ENCODE measurements at regions not wholly inside any gene's neighbourhood (a gene's known extent, or its start where the extent isn't known, plus 50 kb on each side); places are given as distances from the start of the nearest gene placed in this dataset.

- no TSS peak for BruUV-seq (replicated peaks)
- TF ChIP-seq EZH2 (IDR thresholded peaks at IDR 0.05; ENCODE audit: borderline replicate concordance, low read depth, low read length, poor library complexity, severe bottlenecking) = no peak
- no peak for TF ChIP-seq CTCF (conservative IDR thresholded peaks at IDR 0.05; ENCODE audit: low read depth, low read length)
- no peaks in the 10 kb centered on the region for H3K36me3 ChIP-seq (ENCODE audit: insufficient read depth, low read length, poor library complexity, severe bottlenecking)
- intact Hi-C loops (cut with micrococcal nuclease; ENCODE audit: unreplicated experiment) = no loop called here
- DNase-seq (ENCODE audit: low spot score) = no peak
- H3K27me3 ChIP-seq (replicated peaks; ENCODE audit: insufficient read depth, low read depth, low read length, poor library complexity) = peaks cover 4% of the 10 kb centered on the region
- H3K27ac ChIP-seq (ENCODE audit: low read depth, low read length, poor library complexity, severe bottlenecking) = no peak overlapping the region
- no peaks in the 10 kb centered on the region for H3K9me3 ChIP-seq (ENCODE audit: low read depth, low read length, poor library complexity, severe bottlenecking)
- H3K4me1 ChIP-seq (ENCODE audit: insufficient read depth, low read length, poor library complexity, severe bottlenecking) = no peaks in the 10 kb centered on the region
- CTCF ChIA-PET = no interaction called here
- H3K4me3 ChIP-seq (ENCODE audit: low read depth, low read length, poor library complexity, severe bottlenecking) = no peak overlapping the region
- POLR2A ChIA-PET (ENCODE audit: low non-redundant PET) = no interaction called here
Measured at GRCh38 chr5:58143727-58144126, 316.2 kb downstream of the PLK2 start.

- DNase-seq (ENCODE audit: low spot score) = no peak
- Histone ChIP-seq H3K9me3 (ENCODE audit: low read depth, low read length, poor library complexity, severe bottlenecking) (no peaks in the 10 kb centered on the region), H3K36me3 (ENCODE audit: insufficient read depth, low read length, poor library complexity, severe bottlenecking) (no peaks in the 10 kb centered on the region), H3K4me1 (ENCODE audit: insufficient read depth, low read length, poor library complexity, severe bottlenecking) (no peaks in the 10 kb centered on the region), H3K4me3 (ENCODE audit: low read depth, low read length, poor library complexity, severe bottlenecking) (no peak overlapping the region), H3K27ac (ENCODE audit: low read depth, low read length, poor library complexity, severe bottlenecking) (no peak overlapping the region), H3K27me3 (replicated peaks; ENCODE audit: insufficient read depth, low read depth, low read length, poor library complexity) (peaks cover 4% of the 10 kb centered on the region)
- no TSS peak for BruUV-seq (replicated peaks)
- no peak for TF ChIP-seq CTCF (conservative IDR thresholded peaks at IDR 0.05; ENCODE audit: low read depth, low read length)
- TF ChIP-seq EZH2 (IDR thresholded peaks at IDR 0.05; ENCODE audit: borderline replicate concordance, low read depth, low read length, poor library complexity, severe bottlenecking) = no peak
- ChIA-PET CTCF (no interaction called here), POLR2A (ENCODE audit: low non-redundant PET) (no interaction called here)
- intact Hi-C loops (cut with micrococcal nuclease; ENCODE audit: unreplicated experiment) = no loop called here
Measured at GRCh38 chr5:58143181-58143580, 316.7 kb downstream of the PLK2 start.

- Histone ChIP-seq H3K27ac (ENCODE audit: low read depth, low read length, poor library complexity, severe bottlenecking) (no peak overlapping the region), H3K9me3 (ENCODE audit: low read depth, low read length, poor library complexity, severe bottlenecking) (no peaks in the 10 kb centered on the region), H3K4me3 (ENCODE audit: low read depth, low read length, poor library complexity, severe bottlenecking) (no peak overlapping the region), H3K27me3 (replicated peaks; ENCODE audit: insufficient read depth, low read depth, low read length, poor library complexity) (peaks cover 4% of the 10 kb centered on the region), H3K36me3 (ENCODE audit: insufficient read depth, low read length, poor library complexity, severe bottlenecking) (no peaks in the 10 kb centered on the region), H3K4me1 (ENCODE audit: insufficient read depth, low read length, poor library complexity, severe bottlenecking) (peaks cover 5% of the 10 kb centered on the region)
- POLR2A ChIA-PET (ENCODE audit: low non-redundant PET) = no interaction called here
- intact Hi-C loops (cut with micrococcal nuclease; ENCODE audit: unreplicated experiment) = no loop called here
- no TSS peak for BruUV-seq (replicated peaks)
- CTCF ChIA-PET = no interaction called here
- no peak for DNase-seq (ENCODE audit: low spot score)
- TF ChIP-seq EZH2 (IDR thresholded peaks at IDR 0.05; ENCODE audit: borderline replicate concordance, low read depth, low read length, poor library complexity, severe bottlenecking) = no peak
- no peak for TF ChIP-seq CTCF (conservative IDR thresholded peaks at IDR 0.05; ENCODE audit: low read depth, low read length)
Measured at GRCh38 chr5:58138791-58139190, 321.1 kb downstream of the PLK2 start.
